ENCODE measurements at regions not wholly inside any gene's neighbourhood (a gene's known extent, or its start where the extent isn't known, plus 50 kb on each side); places are given as distances from the start of the nearest gene placed in this dataset.
"Not testable (repeated sequence)": the region's sequence is repeated elsewhere in the genome, so short reads cannot be mapped to it uniquely, and the experiment has no call there.

GRCh38 chr20:53658322-53658721 lies 64.7 kb upstream of the ZNF217 start:
- DNase-seq: no peak

GRCh38 chr20:53657732-53658131 lies 64.1 kb upstream of the ZNF217 start:
- no peak for DNase-seq

- DNase-seq: no peak
These were observed 63.6 kb upstream of the ZNF217 start for GRCh38 chr20:53657279-53657678.

- no peak for DNase-seq
These were observed 62.9 kb upstream of the ZNF217 start for GRCh38 chr20:53656293-53657202.

GRCh38 chr20:53655625-53656292 lies 62.1 kb upstream of the ZNF217 start:
- no peak for DNase-seq

GRCh38 chr20:53654932-53655624 lies 61.4 kb upstream of the ZNF217 start:
- no peak for DNase-seq

GRCh38 chr20:53654521-53654920 lies 60.9 kb upstream of the ZNF217 start:
- not testable (repeated sequence) for DNase-seq

GRCh38 chr20:53652859-53653517 lies 59.3 kb upstream of the ZNF217 start:
- no peak for DNase-seq

GRCh38 chr20:53652090-53652858 lies 58.6 kb upstream of the ZNF217 start:
- no peak for DNase-seq

- not testable (repeated sequence) for DNase-seq
These were observed 55.9 kb upstream of the ZNF217 start for GRCh38 chr20:53649493-53649892.

GRCh38 chr20:53647286-53647821 lies 53.7 kb upstream of the ZNF217 start:
- DNase-seq: no peak

GRCh38 chr20:53646550-53646949 lies 52.9 kb upstream of the ZNF217 start:
- DNase-seq: no peak

- no peak for DNase-seq
These were observed 51.9 kb upstream of the ZNF217 start for GRCh38 chr20:53645582-53645897.

GRCh38 chr20:53644108-53644507 lies 50.5 kb upstream of the ZNF217 start:
- not testable (repeated sequence) for DNase-seq
